Esophagus muscularis mucosa (tissue), 4 donors: ENCODE measurements at regions not wholly inside any gene's neighbourhood (a gene's known extent, or its start where the extent isn't known, plus 50 kb on each side); places are given as distances from the start of the nearest gene placed in this dataset.

Experiments
- DNase-seq: peaks from one replicate; pipeline ENCODE4 v3.0.0-alpha.2; 2017; ENCODE audit errors: extremely low spot score
- H3K27ac ChIP-seq, 4 donors: fragments of 200-600 bp; sonication (generic); replicated peaks in 1 of 4; 1 replicate in 3 of 4; 2 replicates in 1 of 4; pipeline ENCODE4 v1.5.1; 2016 to 2019; ENCODE audit warnings: mild to moderate bottlenecking in 1 of 4
- H3K27me3 ChIP-seq, 4 donors: fragments of 200-600 bp; sonication (generic); one replicate each; pipeline versions ENCODE4 v1.5.1 to v1.6.0; 2016 to 2019
- H3K36me3 ChIP-seq, 4 donors: fragments of 200-600 bp; sonication (generic); one replicate each; pipeline ENCODE4 v1.5.1; 2016 to 2019
- H3K4me1 ChIP-seq, 4 donors: fragments of 200-600 bp; sonication (generic); one replicate each; pipeline ENCODE4 v1.5.1; 2016 to 2019
- H3K4me3 ChIP-seq, 4 donors: fragments of 200-600 bp; sonication (generic); 1 replicate in 2 of 4; 2 replicates in 2 of 4; pipeline ENCODE4 v1.5.1; 2016 to 2019; ENCODE audit warnings: mild to moderate bottlenecking in 4 of 4, moderate library complexity in 1 of 4
- H3K9me3 ChIP-seq, 4 donors: fragments of 200-600 bp; sonication (generic); 1 replicate in 3 of 4; 2 replicates in 1 of 4; pipeline ENCODE4 v1.5.1; 2016 to 2019
- EP300 ChIP-seq: sonication (generic); formaldehyde crosslinking; IDR thresholded peaks from one replicate; pipeline ENCODE4 v1.6.1; 2017; ENCODE audit warnings: antibody characterized with exemption
- POLR2A ChIP-seq: fragments of 450-650 bp; IDR thresholded peaks from one replicate; pipeline ENCODE4 v1.6.1; 2017; ENCODE audit warnings: antibody characterized with exemption, moderate library complexity, mild to moderate bottlenecking, low read depth
- POLR2AphosphoS5 ChIP-seq, 2 donors: sonication (generic); formaldehyde crosslinking; IDR thresholded peaks; one replicate each; pipeline ENCODE4 v1.6.1; 2017; ENCODE audit warnings: antibody characterized with exemption in 2 of 2
- WGBS: methylation state at CpG from one replicate; pipeline ENCODE4 v1.1.5; 2018; 5-methylcytosine and 5-hydroxymethylcytosine counted together
- intact Hi-C: fragments of 100-400 bp; cut with DNase I; formaldehyde crosslinking; loops from one replicate; pipeline ENCODE4 v1.15.1; 2023
- TF ChIP-seq, protein P1 (sequence below), 3 experiments: fragments of 200-600 bp in 2 of 3; fragments of 450-650 bp in 1 of 3; sonication (generic) in 2 of 3; IDR thresholded peaks; one replicate each; pipeline ENCODE4 v1.5.1; 2017 to 2019; ENCODE audit warnings: antibody characterized with exemption in 3 of 3, mild to moderate bottlenecking in 2 of 3, moderate library complexity in 1 of 3

DNA sequence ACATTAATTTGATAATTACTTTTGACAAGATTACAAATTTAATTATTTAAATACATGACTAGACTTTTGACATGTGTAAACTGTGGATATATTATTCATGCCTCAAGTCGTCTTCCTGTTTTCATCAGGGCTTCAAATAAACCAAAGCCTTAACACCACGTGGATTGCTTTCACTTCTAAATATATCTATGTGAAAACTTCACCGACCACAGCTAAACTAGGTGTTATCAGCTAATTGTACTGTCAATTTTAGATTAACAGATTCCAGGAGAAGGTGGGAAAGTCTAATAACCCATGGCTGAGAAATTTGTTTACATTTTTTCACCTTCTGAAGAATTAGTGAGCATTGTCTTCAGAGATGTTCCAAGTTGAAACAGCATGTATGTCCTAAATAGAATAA lies 494.7 kb upstream of the FAM98A start:
- intact Hi-C loops = no loop called here
- H3K27ac ChIP-seq = no peak overlapping the region
- H3K36me3 ChIP-seq = no peaks in the 10 kb centered on the region
- 42% methylated on average over 3 of the region's 3 CpGs for WGBS
- H3K4me3 ChIP-seq = no peak overlapping the region
- DNase-seq = no peak
- TF ChIP-seq POLR2A = no peak
- TF ChIP-seq, protein P1, sequence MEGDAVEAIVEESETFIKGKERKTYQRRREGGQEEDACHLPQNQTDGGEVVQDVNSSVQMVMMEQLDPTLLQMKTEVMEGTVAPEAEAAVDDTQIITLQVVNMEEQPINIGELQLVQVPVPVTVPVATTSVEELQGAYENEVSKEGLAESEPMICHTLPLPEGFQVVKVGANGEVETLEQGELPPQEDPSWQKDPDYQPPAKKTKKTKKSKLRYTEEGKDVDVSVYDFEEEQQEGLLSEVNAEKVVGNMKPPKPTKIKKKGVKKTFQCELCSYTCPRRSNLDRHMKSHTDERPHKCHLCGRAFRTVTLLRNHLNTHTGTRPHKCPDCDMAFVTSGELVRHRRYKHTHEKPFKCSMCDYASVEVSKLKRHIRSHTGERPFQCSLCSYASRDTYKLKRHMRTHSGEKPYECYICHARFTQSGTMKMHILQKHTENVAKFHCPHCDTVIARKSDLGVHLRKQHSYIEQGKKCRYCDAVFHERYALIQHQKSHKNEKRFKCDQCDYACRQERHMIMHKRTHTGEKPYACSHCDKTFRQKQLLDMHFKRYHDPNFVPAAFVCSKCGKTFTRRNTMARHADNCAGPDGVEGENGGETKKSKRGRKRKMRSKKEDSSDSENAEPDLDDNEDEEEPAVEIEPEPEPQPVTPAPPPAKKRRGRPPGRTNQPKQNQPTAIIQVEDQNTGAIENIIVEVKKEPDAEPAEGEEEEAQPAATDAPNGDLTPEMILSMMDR (IDR thresholded peaks at IDR 0.05) = no peak
- TF ChIP-seq POLR2AphosphoS5 (IDR thresholded peaks at IDR 0.05) = no peak
- no peak for TF ChIP-seq EP300
- no peaks in the 10 kb centered on the region for H3K9me3 ChIP-seq
- no peaks in the 10 kb centered on the region for H3K27me3 ChIP-seq
- no peaks in the 10 kb centered on the region for H3K4me1 ChIP-seq

DNA sequence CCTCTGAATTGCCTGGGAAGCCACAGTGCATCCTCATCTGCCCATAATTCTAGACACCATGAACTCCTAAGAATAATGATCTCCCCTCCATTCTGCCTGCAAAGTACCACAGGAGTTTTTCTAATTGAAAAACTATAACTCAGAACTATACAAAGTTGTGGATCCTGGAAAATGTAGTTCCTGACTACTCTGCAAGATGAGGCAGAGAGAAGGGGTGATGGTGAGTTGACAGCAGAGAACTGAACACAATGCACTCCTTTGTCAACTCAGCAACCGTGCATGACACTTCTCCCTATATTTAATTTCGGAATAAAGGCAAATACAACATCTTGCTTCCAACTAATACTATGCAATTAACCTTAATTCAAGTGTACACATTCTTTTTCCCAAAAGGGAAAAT lies 471.1 kb upstream of the FAM98A start:
- H3K9me3 ChIP-seq = no peaks in the 10 kb centered on the region
- H3K27me3 ChIP-seq = no peaks in the 10 kb centered on the region
- WGBS = 88% methylated on average over 2 of the region's 2 CpGs
- TF ChIP-seq EP300 (no peak), POLR2A (no peak), POLR2AphosphoS5 (IDR thresholded peaks at IDR 0.05) (no peak)
- TF ChIP-seq, protein P1 (IDR thresholded peaks at IDR 0.05) = no peak
- no peak overlapping the region for H3K4me3 ChIP-seq
- intact Hi-C loops = no loop called here
- no peaks in the 10 kb centered on the region for H3K36me3 ChIP-seq
- no peak overlapping the region for H3K27ac ChIP-seq
- no peaks in the 10 kb centered on the region for H3K4me1 ChIP-seq
- DNase-seq = no peak

DNA sequence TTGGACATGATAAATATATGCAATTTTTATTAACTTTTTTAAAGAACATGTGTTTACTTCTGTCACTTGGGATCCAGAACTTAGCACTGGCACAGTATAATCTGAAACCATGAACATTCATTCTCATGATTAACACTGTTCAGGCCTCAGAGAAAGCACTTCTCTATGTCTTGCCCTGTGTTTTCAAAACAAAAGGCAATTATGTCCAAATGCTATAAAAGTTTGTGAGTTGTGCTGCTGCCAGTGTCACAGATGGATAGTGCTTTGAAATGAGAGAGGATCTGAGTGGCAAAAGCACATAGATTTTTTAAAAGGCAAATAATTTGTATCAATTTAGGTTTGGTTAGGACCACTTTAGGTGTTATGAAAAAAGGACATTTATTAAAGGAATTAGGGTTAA lies 470.5 kb upstream of the FAM98A start:
- no peaks in the 10 kb centered on the region for H3K9me3 ChIP-seq
- no peak overlapping the region for H3K27ac ChIP-seq
- H3K27me3 ChIP-seq = no peaks in the 10 kb centered on the region
- TF ChIP-seq POLR2AphosphoS5 (IDR thresholded peaks at IDR 0.05) (no peak), EP300 (no peak), POLR2A (no peak)
- TF ChIP-seq, protein P1 (IDR thresholded peaks at IDR 0.05) = no peak
- H3K4me3 ChIP-seq = no peak overlapping the region
- no peak for DNase-seq
- H3K36me3 ChIP-seq = no peaks in the 10 kb centered on the region
- intact Hi-C loops = no loop called here
- H3K4me1 ChIP-seq = no peaks in the 10 kb centered on the region

DNA sequence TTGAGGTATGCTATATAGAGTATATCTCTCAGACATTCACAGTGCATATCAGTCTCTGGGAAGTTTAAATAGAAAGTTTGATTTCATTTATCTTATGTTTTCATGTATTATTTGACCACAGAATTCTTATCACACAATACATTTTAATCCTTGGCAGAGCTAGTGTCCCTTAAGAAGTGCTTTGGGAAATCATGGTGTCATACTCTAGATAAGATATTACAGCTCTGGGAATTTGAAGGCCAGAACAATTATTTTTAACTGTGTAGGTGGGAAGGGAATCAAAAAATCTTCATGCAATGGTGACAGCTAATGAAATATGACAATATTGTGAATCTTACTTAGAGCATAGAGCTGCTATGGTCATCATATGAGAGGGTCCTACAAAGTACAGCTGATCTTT lies 451.3 kb upstream of the FAM98A start:
- intact Hi-C loops = no loop called here
- no peaks in the 10 kb centered on the region for H3K36me3 ChIP-seq
- H3K9me3 ChIP-seq = no peaks in the 10 kb centered on the region
- H3K4me3 ChIP-seq = no peak overlapping the region
- no peak for TF ChIP-seq EP300
- no peaks in the 10 kb centered on the region for H3K27me3 ChIP-seq
- no peak for DNase-seq
- H3K4me1 ChIP-seq = no peaks in the 10 kb centered on the region
- H3K27ac ChIP-seq = no peak overlapping the region

DNA sequence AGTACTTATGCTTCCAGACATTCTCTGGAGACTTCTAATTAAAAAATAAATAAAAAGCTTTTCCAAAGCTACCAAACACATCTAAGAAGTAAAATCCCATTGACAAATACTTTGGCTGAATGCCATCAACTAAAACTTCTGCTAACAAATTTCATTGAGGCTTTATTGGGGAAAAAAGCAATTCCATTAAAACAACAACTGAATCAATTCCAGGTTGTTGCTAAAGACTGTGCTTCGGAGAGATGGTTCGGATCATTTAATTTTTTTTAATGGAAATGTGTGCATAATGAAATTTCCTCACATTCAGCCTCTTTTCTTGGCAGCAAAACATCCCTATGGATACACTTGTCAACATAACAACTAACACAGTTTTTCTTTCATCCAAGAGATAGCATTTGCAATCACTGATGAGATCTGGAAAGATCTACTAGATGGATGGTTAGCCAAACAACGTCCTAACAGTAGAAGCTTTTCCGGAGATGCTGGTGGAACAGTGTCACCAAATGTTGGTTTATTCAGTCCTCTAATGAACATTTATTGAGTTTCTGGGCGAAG lies 446.1 kb upstream of the FAM98A start:
- Histone ChIP-seq H3K36me3 (no peaks in the 10 kb centered on the region), H3K27ac (no peak overlapping the region), H3K4me1 (no peaks in the 10 kb centered on the region), H3K4me3 (no peak overlapping the region), H3K27me3 (no peaks in the 10 kb centered on the region), H3K9me3 (no peaks in the 10 kb centered on the region)
- WGBS = 81% methylated on average over 5 of the region's 5 CpGs
- TF ChIP-seq EP300 (no peak), POLR2AphosphoS5 (IDR thresholded peaks at IDR 0.05) (no peak), POLR2A (no peak)
- TF ChIP-seq, protein P1 (IDR thresholded peaks at IDR 0.05) = no peak
- no peak for DNase-seq
- intact Hi-C loops = no loop called here
